Common myeloid progenitor, CD34-positive (primary cell): ENCODE measurements at regions not wholly inside any gene's neighbourhood (a gene's known extent, or its start where the extent isn't known, plus 50 kb on each side); places are given as distances from the start of the nearest gene placed in this dataset.

Experiments used
- CTCF ChIA-PET: fragments of 350-600 bp; sonication (Branson Sonifier 250); formaldehyde crosslinking; loops from one replicate; lab custom pipeline; 2021; ENCODE audit warnings: antibody characterized with exemption; lab: Charles Lee
- POLR2A ChIA-PET: fragments of 350-600 bp; sonication (Branson Sonifier 250); formaldehyde crosslinking; loops from one replicate; lab custom pipeline; 2021; ENCODE audit warnings: antibody characterized with exemption; lab: Charles Lee
- DNase-seq, 3 donors: peaks; one replicate each; pipeline versions ENCODE4 v3.0.0 to v3.0.0-alpha.2; 2013
- H3K27ac ChIP-seq, 2 experiments: 1 replicate in 1 of 2; 2 replicates in 1 of 2; pipeline ENCODE4 v1.7.0; 2013; ENCODE audit warnings: inconsistent platforms in 2 of 2, low read length in 2 of 2, mild to moderate bottlenecking in 2 of 2, low read depth in 1 of 2, moderate library complexity in 1 of 2; ENCODE audit not compliant: severe bottlenecking in 2 of 2, insufficient read depth in 1 of 2, poor library complexity in 1 of 2
- H3K27me3 ChIP-seq, 5 experiments: replicated peaks in 2 of 5; 1 replicate in 3 of 5; 2 replicates in 2 of 5; pipeline versions ENCODE4 v1.6.1 to v1.7.0; 2013; ENCODE audit warnings: low read length in 4 of 5, mild to moderate bottlenecking in 2 of 5, moderate library complexity in 2 of 5, inconsistent platforms in 1 of 5; ENCODE audit not compliant: insufficient read depth in 5 of 5, control insufficient read depth in 4 of 5
- H3K36me3 ChIP-seq, 4 experiments: 1 replicate in 2 of 4; 2 replicates in 2 of 4; pipeline versions ENCODE4 v1.6.1 to v1.7.0; 2013; ENCODE audit warnings: low read length in 3 of 4, control low read depth in 1 of 4, mild to moderate bottlenecking in 1 of 4; ENCODE audit not compliant: control insufficient read depth in 4 of 4, insufficient read depth in 4 of 4
- H3K4me1 ChIP-seq, 4 experiments: 1 replicate in 3 of 4; 2 replicates in 1 of 4; pipeline versions ENCODE4 v1.6.1 to v1.7.1; 2013; ENCODE audit warnings: low read length in 3 of 4, mild to moderate bottlenecking in 3 of 4, control low read depth in 1 of 4, inconsistent platforms in 1 of 4, moderate library complexity in 1 of 4; ENCODE audit not compliant: control insufficient read depth in 4 of 4, insufficient read depth in 4 of 4; ENCODE audit errors: control extremely low read depth in 1 of 4
- H3K4me3 ChIP-seq, 7 experiments: 1 replicate in 4 of 7; 2 replicates in 3 of 7; pipeline versions ENCODE4 v1.5.1 to v1.7.0; 2013; ENCODE audit warnings: mild to moderate bottlenecking in 7 of 7, low read length in 6 of 7, moderate library complexity in 6 of 7, inconsistent platforms in 2 of 7, low read depth in 2 of 7, control low read depth in 1 of 7; ENCODE audit not compliant: insufficient read depth in 4 of 7, control insufficient read depth in 1 of 7; ENCODE audit errors: extremely low read depth in 1 of 7
- H3K9me3 ChIP-seq, 5 experiments: 1 replicate in 4 of 5; 2 replicates in 1 of 5; pipeline versions ENCODE4 v1.6.1 to v1.7.1; 2013; ENCODE audit warnings: low read length in 4 of 5, mild to moderate bottlenecking in 2 of 5, inconsistent platforms in 1 of 5, low read depth in 1 of 5, moderate library complexity in 1 of 5; ENCODE audit not compliant: control insufficient read depth in 4 of 5, insufficient read depth in 2 of 5; ENCODE audit errors: control extremely low read depth in 1 of 5
- WGBS: methylation state at CpG from one replicate; pipeline ENCODE4 v1.1.5; 2013; ENCODE audit not compliant: insufficient coverage; 5-methylcytosine and 5-hydroxymethylcytosine counted together

GRCh38 chr6:84560436-84561390 is 203.7 kb downstream of the TBX18 start:
- Histone ChIP-seq H3K4me3 (no peak overlapping the region), H3K27ac (no peak overlapping the region), H3K9me3 (peaks cover 0 to 3% (median 0%) of the 10 kb centered on the region in 5 experiments), H3K36me3 (no peaks in the 10 kb centered on the region), H3K4me1 (no peaks in the 10 kb centered on the region), H3K27me3 (peaks cover 0 to 2% (median 0%) of the 10 kb centered on the region in 5 experiments)
- no peak for DNase-seq
- 100% methylated on average over 5 of the region's 9 CpGs for WGBS
- ChIA-PET POLR2A (no interaction called here), CTCF (no interaction called here)

- H3K27me3 ChIP-seq: peaks cover 0 to 2% (median 0%) of the 10 kb centered on the region in 5 experiments
- POLR2A ChIA-PET: no interaction called here
- WGBS: 50% methylated on average over 2 of the region's 4 CpGs
- CTCF ChIA-PET: no interaction called here
- H3K36me3 ChIP-seq: no peaks in the 10 kb centered on the region
- H3K9me3 ChIP-seq: peaks cover 0 to 2% (median 0%) of the 10 kb centered on the region in 5 experiments
- H3K4me3 ChIP-seq: no peak overlapping the region
- no peak for DNase-seq
- H3K4me1 ChIP-seq: no peaks in the 10 kb centered on the region
- no peak overlapping the region for H3K27ac ChIP-seq
Observed at GRCh38 chr6:84556541-84557335, 207.7 kb downstream of the TBX18 start.

GRCh38 chr6:84554706-84555105 is 209.7 kb downstream of the TBX18 start:
- no peak overlapping the region for H3K27ac ChIP-seq
- CTCF ChIA-PET: no interaction called here
- peaks cover 0 to 2% (median 0%) of the 10 kb centered on the region in 5 experiments for H3K9me3 ChIP-seq
- no peak for DNase-seq
- no peak overlapping the region for H3K4me3 ChIP-seq
- POLR2A ChIA-PET: no interaction called here
- WGBS: 94% methylated on average over 3 of the region's 4 CpGs
- peaks cover 0 to 2% (median 0%) of the 10 kb centered on the region in 5 experiments for H3K27me3 ChIP-seq
- H3K36me3 ChIP-seq: no peaks in the 10 kb centered on the region
- no peaks in the 10 kb centered on the region for H3K4me1 ChIP-seq

- ChIA-PET POLR2A (no interaction called here), CTCF (no interaction called here)
- no peak for DNase-seq
- no peaks in the 10 kb centered on the region for H3K4me1 ChIP-seq
- no peaks in the 10 kb centered on the region for H3K36me3 ChIP-seq
- no peak overlapping the region for H3K4me3 ChIP-seq
- H3K27me3 ChIP-seq: peaks cover 0 to 2% (median 0%) of the 10 kb centered on the region in 5 experiments
- no peak overlapping the region for H3K27ac ChIP-seq
- peaks cover 0 to 2% (median 0%) of the 10 kb centered on the region in 5 experiments for H3K9me3 ChIP-seq
Observed at GRCh38 chr6:84554074-84554473, 210.3 kb downstream of the TBX18 start.

DNA sequence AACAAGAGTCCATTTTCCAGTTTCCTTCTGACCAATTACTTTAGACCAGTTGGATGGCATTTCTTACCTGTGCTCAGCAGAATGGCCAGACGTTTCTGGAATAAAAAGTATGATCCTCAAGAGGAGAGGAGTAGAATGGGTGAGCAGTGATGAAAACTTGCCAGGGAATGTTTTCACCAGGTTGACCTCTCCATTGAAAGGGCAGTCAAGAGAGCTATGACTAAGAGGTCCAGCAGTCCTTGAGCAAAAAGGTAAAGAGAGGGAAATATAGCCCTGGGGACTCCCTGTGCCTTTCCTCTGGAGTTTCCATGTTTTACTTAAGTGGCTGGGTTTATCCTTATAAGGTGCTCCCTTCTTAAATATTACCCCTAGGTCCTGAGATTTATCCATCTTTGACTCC is 210.9 kb downstream of the TBX18 start:
- H3K27ac ChIP-seq: no peak overlapping the region
- DNase-seq: no peak
- POLR2A ChIA-PET: interaction anchor here (0.6 kb wide), 1 partner anchor 911 kb away, joined by 3 read pairs; no protein-coding TSS in a partner anchor
- peaks cover 0 to 2% (median 0%) of the 10 kb centered on the region in 5 experiments for H3K9me3 ChIP-seq
- no peaks in the 10 kb centered on the region for H3K36me3 ChIP-seq
- no peak overlapping the region for H3K4me3 ChIP-seq
- WGBS: 78% methylated on average over 1 of the region's 1 CpG
- CTCF ChIA-PET: no interaction called here
- no peaks in the 10 kb centered on the region for H3K4me1 ChIP-seq
- peaks cover 0 to 2% (median 0%) of the 10 kb centered on the region in 5 experiments for H3K27me3 ChIP-seq

- WGBS: no CpG with 5 or more reads among the region's 6 CpGs
- Histone ChIP-seq H3K36me3 (no peaks in the 10 kb centered on the region), H3K4me3 (no peak overlapping the region), H3K9me3 (peaks cover 0 to 2% (median 0%) of the 10 kb centered on the region in 5 experiments), H3K27me3 (peaks cover 0 to 2% (median 0%) of the 10 kb centered on the region in 5 experiments), H3K27ac (no peak overlapping the region), H3K4me1 (peaks cover 0 to 6% (median 2%) of the 10 kb centered on the region in 4 experiments)
- CTCF ChIA-PET: no interaction called here
- POLR2A ChIA-PET: no interaction called here
- DNase-seq: no peak
Observed at GRCh38 chr6:84551797-84552196, 212.6 kb downstream of the TBX18 start.
